GM18870 (cell line): ENCODE measurements at regions not wholly inside any gene's neighbourhood (a gene's known extent, or its start where the extent isn't known, plus 50 kb on each side); places are given as distances from the start of the nearest gene placed in this dataset.

Experiments
- ATAC-seq: cut with Tn5 transposase; IDR thresholded peaks from one replicate; pipeline ENCODE4 v1.9.1; 2021; ENCODE audit warnings: moderate library complexity; ENCODE audit not compliant: unreplicated experiment

- no peak for ATAC-seq
Observed at GRCh38 chr5:138666226-138666742, 86.9 kb upstream of the CTNNA1 start.

- ATAC-seq: no peak
Observed at GRCh38 chr5:138665261-138665660, 88.0 kb upstream of the CTNNA1 start.

GRCh38 chr5:138664276-138664943 lies 88.8 kb upstream of the CTNNA1 start:
- ATAC-seq: no peak

GRCh38 chr5:138663561-138663960 lies 88.4 kb upstream of the HSPA9 start:
- no peak for ATAC-seq

GRCh38 chr5:138663009-138663408 lies 87.8 kb upstream of the HSPA9 start:
- no peak for ATAC-seq

GRCh38 chr5:138662599-138662998 lies 87.4 kb upstream of the HSPA9 start:
- no peak for ATAC-seq

- ATAC-seq: no peak
Observed at GRCh38 chr5:138661991-138662434, 86.8 kb upstream of the HSPA9 start.

GRCh38 chr5:138661291-138661960 lies 86.2 kb upstream of the HSPA9 start:
- ATAC-seq: no peak

- no peak for ATAC-seq
Observed at GRCh38 chr5:138660051-138660572, 84.9 kb upstream of the HSPA9 start.

GRCh38 chr5:138659561-138659960 lies 84.4 kb upstream of the HSPA9 start:
- no peak for ATAC-seq

GRCh38 chr5:138659121-138659520 lies 83.9 kb upstream of the HSPA9 start:
- ATAC-seq: no peak

GRCh38 chr5:138658676-138659075 lies 83.5 kb upstream of the HSPA9 start:
- no peak for ATAC-seq

- ATAC-seq: no peak
Observed at GRCh38 chr5:138657360-138657759, 82.2 kb upstream of the HSPA9 start.

GRCh38 chr5:138656916-138657315 lies 81.7 kb upstream of the HSPA9 start:
- no peak for ATAC-seq

- ATAC-seq: no peak
Observed at GRCh38 chr5:138655530-138656190, 80.5 kb upstream of the HSPA9 start.

GRCh38 chr5:138654281-138654867 lies 79.2 kb upstream of the HSPA9 start:
- ATAC-seq: peak; percentile 71

GRCh38 chr5:138653502-138653901 lies 78.3 kb upstream of the HSPA9 start:
- no peak for ATAC-seq

- no peak for ATAC-seq
Observed at GRCh38 chr5:138651767-138652117, 76.5 kb upstream of the HSPA9 start.

- no peak for ATAC-seq
Observed at GRCh38 chr5:138651058-138651766, 76.0 kb upstream of the HSPA9 start.

GRCh38 chr5:138650196-138650595 lies 75.0 kb upstream of the HSPA9 start:
- no peak for ATAC-seq

- ATAC-seq: no peak
Observed at GRCh38 chr5:138649775-138650174, 74.6 kb upstream of the HSPA9 start.
